Endodermal cell (in vitro differentiated cells): ENCODE measurements at regions not wholly inside any gene's neighbourhood (a gene's known extent, or its start where the extent isn't known, plus 50 kb on each side); places are given as distances from the start of the nearest gene placed in this dataset.
A peak's percentile ranks its signal among the peaks of the same experiment; 100 is the strongest.

Experiments used
- DNase-seq: peaks from one replicate; pipeline ENCODE4 v3.0.0-alpha.2; 2017
- H3K27ac ChIP-seq: 2 replicates; pipeline ENCODE4 v1.5.1; 2013; ENCODE audit warnings: mild to moderate bottlenecking, low read depth, low read length, moderate library complexity
- H3K27me3 ChIP-seq: 2 replicates; pipeline ENCODE4 v1.6.1; 2013; ENCODE audit warnings: mild to moderate bottlenecking, low read length, moderate library complexity; ENCODE audit not compliant: insufficient read depth, control insufficient read depth, poor library complexity, severe bottlenecking
- H3K36me3 ChIP-seq: 2 replicates; pipeline ENCODE4 v1.7.0; 2013; ENCODE audit warnings: mild to moderate bottlenecking, low read length, moderate library complexity; ENCODE audit not compliant: control insufficient read depth, insufficient read depth
- H3K4me1 ChIP-seq: one replicate; pipeline ENCODE4 v1.7.0; 2013; ENCODE audit warnings: low read length; ENCODE audit not compliant: control insufficient read depth, insufficient read depth
- H3K4me3 ChIP-seq: 2 replicates; pipeline ENCODE4 v1.5.1; 2013; ENCODE audit warnings: mild to moderate bottlenecking, low read length, moderate library complexity
- H3K9ac ChIP-seq: 2 replicates; pipeline ENCODE4 v1.6.1; 2013; ENCODE audit warnings: mild to moderate bottlenecking, low read length, moderate library complexity; ENCODE audit not compliant: poor library complexity, severe bottlenecking; ENCODE audit errors: extremely low read depth
- H3K9me3 ChIP-seq: 2 replicates; pipeline ENCODE4 v1.6.1; 2013; ENCODE audit warnings: mild to moderate bottlenecking, low read length, moderate library complexity; ENCODE audit not compliant: control insufficient read depth
- H3K27ac Mint-ChIP-seq: 2 replicates; pipeline ENCODE4 v1.8.0; 2020; ENCODE audit warnings: mixed read lengths
- H3K27me3 Mint-ChIP-seq: 2 replicates; pipeline ENCODE4 v1.8.0; 2021; ENCODE audit warnings: mild to moderate bottlenecking, mixed read lengths; ENCODE audit not compliant: insufficient read depth
- H3K36me3 Mint-ChIP-seq: 2 replicates; pipeline ENCODE4 v1.8.0; 2020; ENCODE audit warnings: low read depth, mixed read lengths
- H3K4me1 Mint-ChIP-seq: 2 replicates; pipeline ENCODE4 v1.8.0; 2020; ENCODE audit warnings: mixed read lengths
- H3K4me3 Mint-ChIP-seq: 2 replicates; pipeline ENCODE4 v1.8.0; 2020; ENCODE audit warnings: mild to moderate bottlenecking, moderate library complexity, mixed read lengths
- H3K9me3 Mint-ChIP-seq: 2 replicates; pipeline ENCODE4 v1.8.0; 2020; ENCODE audit warnings: mild to moderate bottlenecking, mixed read lengths
- CTCF ChIP-seq: fragments of 200-600 bp; sonication (generic); conservative IDR thresholded peaks from 2 replicates; pipeline ENCODE4 v1.5.0; 2021; ENCODE audit warnings: antibody characterized with exemption, mild to moderate bottlenecking
- WGBS, 2 experiments: methylation state at CpG; one replicate each; pipeline versions ENCODE4 v1.1.5 to v1.1.7; 2013; ENCODE audit warnings: missing lambda C conversion rate in 2 of 2, mixed read lengths in 1 of 2; ENCODE audit not compliant: insufficient coverage in 1 of 2, insufficient read length in 1 of 2; 5-methylcytosine and 5-hydroxymethylcytosine counted together

DNA sequence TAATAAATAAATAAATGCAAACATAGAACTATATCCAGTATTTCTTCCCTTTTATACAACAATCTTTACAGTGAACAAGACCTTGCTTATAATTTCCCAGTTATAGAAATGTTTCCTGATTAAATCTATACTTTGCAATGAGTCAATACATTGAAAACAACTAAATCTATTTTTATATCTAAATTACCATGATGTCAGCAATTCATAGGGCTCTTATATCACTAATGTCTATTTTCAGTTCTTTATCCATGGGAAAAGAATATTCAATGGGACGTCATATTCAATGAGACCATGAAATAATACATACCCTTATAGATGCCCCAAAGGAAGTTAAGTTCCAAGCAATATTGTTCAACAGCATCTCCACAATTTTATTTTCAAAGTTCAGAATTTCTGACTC is 359.9 kb downstream of the CASP12 start:
- no peak for DNase-seq
- H3K4me3 ChIP-seq, result no peak overlapping the region
- Mint-ChIP-seq H3K36me3 (no peaks in the 10 kb centered on the region), H3K4me1 (no peaks in the 10 kb centered on the region), H3K27me3 (no peaks in the 10 kb centered on the region), H3K4me3 (no peak overlapping the region), H3K27ac (no peak overlapping the region), H3K9me3 (no peaks in the 10 kb centered on the region)
- H3K9me3 ChIP-seq, result no peaks in the 10 kb centered on the region
- H3K4me1 ChIP-seq, result no peaks in the 10 kb centered on the region
- no peak overlapping the region for H3K27ac ChIP-seq
- H3K36me3 ChIP-seq, result no peaks in the 10 kb centered on the region
- WGBS, 2 experiments, result 86% methylated on average over 1 of the region's 1 CpG; no CpG with 5 or more reads in 1 of the 2 experiments
- no peak for TF ChIP-seq CTCF
- no peaks in the 10 kb centered on the region for H3K27me3 ChIP-seq
- H3K9ac ChIP-seq, result no peak overlapping the region

- Histone ChIP-seq H3K4me3 (no peak overlapping the region), H3K36me3 (no peaks in the 10 kb centered on the region), H3K4me1 (no peaks in the 10 kb centered on the region), H3K9me3 (no peaks in the 10 kb centered on the region), H3K27ac (no peak overlapping the region), H3K27me3 (no peaks in the 10 kb centered on the region), H3K9ac (no peak overlapping the region)
- TF ChIP-seq CTCF, result peak; percentile 44
- Mint-ChIP-seq H3K4me3 (no peak overlapping the region), H3K27me3 (no peaks in the 10 kb centered on the region), H3K27ac (no peak overlapping the region), H3K36me3 (no peaks in the 10 kb centered on the region), H3K4me1 (peaks cover 10% of the 10 kb centered on the region), H3K9me3 (no peaks in the 10 kb centered on the region)
- DNase-seq, result no peak
- WGBS, 2 experiments, result 75% methylated on average over 2 of the region's 2 CpGs; no CpG with 5 or more reads in 1 of the 2 experiments
These were observed 364.0 kb downstream of the CASP12 start for GRCh38 chr11:104534278-104534677.

GRCh38 chr11:104531894-104532293 is 366.4 kb downstream of the CASP12 start:
- Mint-ChIP-seq H3K9me3 (no peaks in the 10 kb centered on the region), H3K36me3 (no peaks in the 10 kb centered on the region), H3K27ac (no peak overlapping the region), H3K4me1 (peaks cover 10% of the 10 kb centered on the region), H3K4me3 (no peak overlapping the region), H3K27me3 (no peaks in the 10 kb centered on the region)
- H3K9me3 ChIP-seq, result no peaks in the 10 kb centered on the region
- no peaks in the 10 kb centered on the region for H3K4me1 ChIP-seq
- no peaks in the 10 kb centered on the region for H3K27me3 ChIP-seq
- H3K9ac ChIP-seq, result no peak overlapping the region
- TF ChIP-seq CTCF, result no peak
- no peak overlapping the region for H3K4me3 ChIP-seq
- DNase-seq, result no peak
- no peaks in the 10 kb centered on the region for H3K36me3 ChIP-seq
- 85% methylated on average over 3 of the region's 3 CpGs; no CpG with 5 or more reads in 1 of the 2 experiments for WGBS, 2 experiments
- H3K27ac ChIP-seq, result no peak overlapping the region
